HUDEP-2 (cell line): ENCODE measurements at regions not wholly inside any gene's neighbourhood (a gene's known extent, or its start where the extent isn't known, plus 50 kb on each side); places are given as distances from the start of the nearest gene placed in this dataset.

Experiments used
- DNase-seq, 76 experiments: peaks; one replicate each; lab custom pipeline; 2025; ENCODE audit not compliant: unreplicated experiment in 76 of 76; lab: John Stamatoyannopoulos, UW

- no peak for DNase-seq
Observed at GRCh38 chr10:78405231-78405630, 371.6 kb downstream of the RPS24 start.

GRCh38 chr10:78405736-78406135, 372.1 kb downstream of the RPS24 start:
- no peak for DNase-seq

- DNase-seq: no peak
Observed at GRCh38 chr10:78406648-78407008, 373.0 kb downstream of the RPS24 start.

- peak in 41 of 76 experiments; percentile 3 to 49 (median 21) for DNase-seq
Observed at GRCh38 chr10:78407009-78407711, 373.5 kb downstream of the RPS24 start.

GRCh38 chr10:78407966-78408365, 374.3 kb downstream of the RPS24 start:
- DNase-seq: no peak

- DNase-seq: no peak
Observed at GRCh38 chr10:78408671-78409472, 375.2 kb downstream of the RPS24 start.

GRCh38 chr10:78410046-78410965, 376.6 kb downstream of the RPS24 start:
- no peak for DNase-seq

- DNase-seq: no peak
Observed at GRCh38 chr10:78411716-78412115, 378.1 kb downstream of the RPS24 start.

- DNase-seq: no peak
Observed at GRCh38 chr10:78412605-78413004, 378.9 kb downstream of the RPS24 start.

GRCh38 chr10:78413076-78414055, 379.7 kb downstream of the RPS24 start:
- DNase-seq: no peak

GRCh38 chr10:78414380-78414779, 380.7 kb downstream of the RPS24 start:
- no peak for DNase-seq

- DNase-seq: no peak
Observed at GRCh38 chr10:78415111-78415510, 381.4 kb downstream of the RPS24 start.

GRCh38 chr10:78416031-78417011, 382.7 kb downstream of the RPS24 start:
- DNase-seq: no peak

GRCh38 chr10:78417425-78418370, 384.0 kb downstream of the RPS24 start:
- no peak for DNase-seq

- no peak for DNase-seq
Observed at GRCh38 chr10:78419481-78420265, 386.0 kb downstream of the RPS24 start.

- DNase-seq: no peak
Observed at GRCh38 chr10:78420946-78421735, 387.5 kb downstream of the RPS24 start.
